HG02571 (cell line): ENCODE measurements at regions not wholly inside any gene's neighbourhood (a gene's known extent, or its start where the extent isn't known, plus 50 kb on each side); places are given as distances from the start of the nearest gene placed in this dataset.

Experiments used
- ATAC-seq: cut with Tn5 transposase; IDR thresholded peaks from one replicate; pipeline ENCODE4 v1.9.1; 2021; ENCODE audit warnings: mild to moderate bottlenecking, moderate library complexity; ENCODE audit not compliant: unreplicated experiment

DNA sequence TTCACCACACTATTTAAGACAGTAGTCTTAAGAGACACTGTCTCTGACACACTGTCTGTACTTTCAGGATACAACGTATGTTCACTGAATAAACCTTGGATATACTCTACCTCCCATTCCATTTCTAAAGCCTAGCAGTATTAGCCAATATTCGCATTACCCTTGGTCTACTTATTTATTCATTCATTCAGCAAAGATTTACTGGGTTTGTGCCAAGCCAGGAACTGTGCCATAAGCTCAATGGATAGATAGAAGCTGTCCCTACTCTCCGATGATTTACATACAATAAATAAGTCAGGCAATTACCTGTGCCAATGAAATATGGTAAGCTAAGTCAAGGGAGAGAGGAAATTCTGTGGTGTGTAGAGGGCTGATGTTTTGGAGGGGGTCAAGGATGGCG, 195.2 kb upstream of the RAB4A start:
- no peak for ATAC-seq

DNA sequence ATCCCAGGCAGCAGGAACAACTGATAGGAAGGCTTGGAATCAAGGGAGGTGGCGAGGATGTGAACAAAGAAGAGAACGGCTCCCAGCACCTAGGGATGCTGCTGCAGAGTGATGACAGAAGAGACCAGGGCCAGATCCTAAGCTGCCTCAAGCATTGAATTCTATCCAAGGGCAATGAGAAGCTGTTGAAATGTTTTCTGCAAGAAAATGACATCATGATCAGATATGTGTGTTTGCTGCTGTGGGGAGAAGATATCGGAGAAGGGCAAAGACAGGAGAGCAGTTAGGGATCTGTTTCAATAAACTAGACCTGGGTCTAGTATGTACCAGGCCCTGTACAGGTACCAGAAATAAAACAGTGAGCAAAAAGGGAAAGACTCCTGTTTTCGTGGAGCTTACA, 194.7 kb upstream of the RAB4A start:
- ATAC-seq: no peak

DNA sequence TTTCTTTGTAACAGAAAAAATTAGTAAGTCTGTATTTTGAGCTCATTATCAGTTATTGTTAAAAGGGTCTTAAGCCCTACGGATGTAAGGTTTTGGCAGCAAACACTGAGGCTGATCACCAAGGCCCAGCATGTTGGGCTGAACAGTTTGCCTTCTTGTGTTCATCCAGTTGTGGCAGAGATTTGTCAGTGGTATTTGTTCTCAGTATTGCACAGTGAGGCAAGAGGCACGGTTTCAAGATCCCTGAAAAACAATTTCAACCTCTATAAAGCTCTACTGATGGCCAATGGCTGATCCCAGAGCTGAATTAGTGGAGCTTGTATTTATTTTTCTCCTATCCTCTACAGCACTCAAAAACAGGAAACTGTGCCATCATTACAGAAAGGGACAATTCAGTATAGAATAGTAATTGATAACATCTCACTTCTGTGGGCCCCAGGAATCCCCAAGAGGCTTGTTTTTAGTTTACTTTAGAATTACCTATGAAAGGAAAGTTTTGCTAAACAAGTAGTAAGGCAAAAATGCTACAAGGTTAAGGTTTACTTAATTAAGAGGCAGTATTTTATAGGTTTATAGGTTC, 191.8 kb upstream of the RAB4A start:
- no peak for ATAC-seq

DNA sequence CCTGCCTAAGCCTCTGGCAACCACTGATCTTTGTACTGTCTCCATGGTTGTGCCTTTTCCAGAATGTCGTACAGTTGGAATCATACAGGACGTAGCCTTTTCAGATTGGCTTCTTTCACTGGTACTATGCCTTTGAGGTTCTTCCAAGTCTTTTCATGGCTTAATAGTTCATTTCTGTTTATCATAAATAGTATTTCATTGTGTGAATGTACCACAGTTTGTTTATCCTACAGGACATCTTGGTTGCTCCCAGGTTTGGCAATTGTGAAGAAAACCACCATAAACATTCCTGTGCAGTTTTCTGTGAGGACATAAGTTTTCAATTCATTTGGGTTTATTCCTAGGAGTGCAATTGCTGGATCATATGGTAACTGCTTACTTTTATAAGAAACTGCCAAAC, 190.6 kb upstream of the RAB4A start:
- ATAC-seq: no peak

DNA sequence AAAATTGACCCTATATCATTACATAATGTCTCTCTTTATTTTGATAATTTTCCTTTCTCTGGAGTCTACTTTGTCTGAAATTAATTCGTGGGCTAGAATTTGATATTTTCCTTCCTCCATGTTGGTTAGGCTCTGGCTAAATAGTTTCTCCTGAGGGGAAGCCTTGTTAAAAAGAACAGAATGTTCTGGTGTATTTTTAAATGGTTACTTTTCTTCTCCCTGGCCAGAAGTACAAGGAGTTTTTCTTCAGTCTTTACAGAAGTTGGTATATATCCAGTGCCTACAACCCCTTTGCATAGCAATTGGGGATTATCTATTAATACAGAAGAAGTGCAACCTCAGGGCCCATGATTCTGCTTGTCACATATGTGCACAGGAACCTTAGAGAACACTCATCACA, 185.6 kb upstream of the RAB4A start:
- no peak for ATAC-seq

DNA sequence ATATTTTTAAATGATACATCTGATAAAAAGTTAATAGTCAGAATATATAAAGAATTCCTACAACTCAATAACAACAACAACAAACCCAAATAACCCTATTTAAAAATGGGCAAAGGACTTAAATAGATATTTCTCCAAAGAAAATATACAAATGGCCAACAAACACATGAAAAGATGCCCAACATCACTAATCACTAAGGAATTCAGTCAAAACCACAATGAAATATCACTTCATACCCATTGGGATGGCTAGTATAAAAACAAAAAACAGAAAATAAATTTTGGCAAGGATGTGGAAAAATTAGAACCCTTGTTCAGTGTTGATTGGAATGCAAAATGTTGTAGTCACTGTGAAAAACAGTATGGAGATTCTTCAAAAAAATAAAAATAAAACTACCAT, 184.8 kb upstream of the RAB4A start:
- ATAC-seq: no peak

DNA sequence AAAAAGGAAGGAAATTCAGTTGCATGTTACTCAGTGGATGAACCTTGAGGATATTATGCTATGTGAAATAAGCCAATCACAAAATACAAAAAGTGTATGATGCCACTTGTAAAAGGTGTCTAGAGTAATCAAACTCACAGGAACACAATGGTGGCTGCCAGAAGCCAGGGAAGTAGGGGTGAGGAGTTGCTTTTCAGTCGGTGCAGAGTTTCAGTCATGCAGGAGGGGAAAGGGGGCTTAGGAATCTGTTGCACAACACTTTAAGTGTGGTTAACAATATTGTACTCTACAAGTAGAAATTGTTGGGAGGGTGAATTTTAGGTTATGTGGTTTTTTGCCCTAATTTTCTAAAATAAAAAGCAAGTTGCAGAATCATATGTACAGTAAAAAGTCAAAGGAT, 184.2 kb upstream of the RAB4A start:
- no peak for ATAC-seq

DNA sequence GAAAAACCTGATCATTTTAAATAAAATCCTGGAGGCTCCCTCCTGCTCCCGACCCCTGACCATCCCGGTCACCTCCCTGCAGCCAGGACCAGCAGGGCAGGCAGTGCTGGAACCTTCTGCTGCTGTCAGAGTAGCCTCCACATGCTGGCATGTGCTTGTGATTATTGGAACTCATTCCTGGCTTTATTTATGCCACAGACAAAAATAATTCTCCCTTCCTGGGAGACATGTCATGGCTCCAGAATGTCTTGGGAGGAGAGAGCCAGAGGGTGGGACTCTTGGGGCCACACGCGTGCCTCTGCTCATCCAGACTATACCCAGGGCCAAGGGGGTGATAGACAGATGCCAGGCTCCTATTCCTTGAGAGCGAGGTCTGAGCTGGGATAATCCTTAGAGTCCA, 183.6 kb upstream of the RAB4A start:
- no peak for ATAC-seq

DNA sequence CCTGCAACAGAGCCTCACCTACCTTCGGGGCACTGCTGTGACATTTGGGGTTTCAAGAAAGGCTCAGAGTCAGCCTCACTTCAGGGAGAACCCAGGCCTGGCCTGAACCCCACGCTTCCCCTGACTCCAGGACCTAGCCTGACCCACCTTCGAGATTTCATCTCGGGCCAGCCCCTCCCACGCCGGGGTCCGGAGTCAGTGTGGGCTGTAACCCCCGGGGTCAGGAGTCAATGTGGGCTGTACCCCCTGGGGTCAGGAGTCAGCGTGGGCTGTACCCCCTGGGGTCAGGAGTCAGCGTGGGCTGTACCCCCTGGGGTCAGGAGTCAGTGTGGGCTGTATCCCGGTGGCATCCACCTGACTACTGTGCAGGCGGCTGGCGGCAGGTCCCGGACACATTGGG, 183.0 kb upstream of the RAB4A start:
- no peak for ATAC-seq

DNA sequence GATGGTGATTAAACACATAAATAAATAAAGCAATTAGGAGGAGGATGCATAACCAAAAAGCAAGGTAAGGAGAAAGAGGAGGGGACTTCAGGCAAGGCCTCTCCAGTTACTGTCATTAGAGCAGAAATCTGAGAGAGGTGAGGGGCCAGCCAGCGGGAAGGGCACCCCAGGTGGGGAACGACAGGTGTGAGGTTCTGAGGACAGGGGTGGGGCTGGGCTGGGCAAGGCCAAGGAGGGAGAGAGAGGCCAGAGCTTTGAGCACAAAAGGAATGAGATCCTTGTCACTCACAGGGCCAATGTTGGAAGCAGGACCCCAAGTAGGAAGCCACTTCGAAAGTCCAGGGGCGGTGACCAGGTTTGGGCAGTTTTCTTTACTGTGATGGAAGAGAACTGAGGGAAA, 182.2 kb upstream of the RAB4A start:
- ATAC-seq: no peak

DNA sequence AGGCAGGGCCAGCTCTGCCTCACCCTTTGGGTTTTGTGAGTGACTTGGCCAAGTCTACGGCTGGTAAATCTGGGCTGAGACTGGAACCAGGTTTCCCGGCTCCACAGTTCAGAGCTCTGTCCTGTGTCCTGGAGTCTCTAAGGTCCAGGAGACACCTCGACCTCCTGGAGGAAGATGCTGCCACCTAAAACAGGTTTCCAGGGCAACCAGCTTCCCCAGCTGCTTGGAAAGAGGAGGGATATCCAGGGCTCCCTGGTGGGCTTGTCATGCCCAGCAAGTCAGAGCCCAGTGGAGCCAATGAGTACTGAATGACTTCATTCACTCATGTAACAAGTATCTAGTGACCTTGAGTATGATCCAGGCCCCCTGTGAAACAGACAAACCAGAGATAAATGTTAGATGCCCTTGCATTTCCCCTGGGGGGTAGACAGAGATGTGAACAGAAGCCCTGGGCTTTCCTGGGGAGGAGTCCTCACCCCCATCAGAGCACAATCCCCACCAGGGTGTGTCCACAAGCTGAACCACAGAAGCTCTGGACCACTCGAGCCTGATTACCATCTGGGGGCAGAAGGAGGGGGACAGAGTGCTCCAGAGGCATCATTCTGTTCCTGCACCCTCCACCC, 181.2 kb upstream of the RAB4A start:
- ATAC-seq: no peak

DNA sequence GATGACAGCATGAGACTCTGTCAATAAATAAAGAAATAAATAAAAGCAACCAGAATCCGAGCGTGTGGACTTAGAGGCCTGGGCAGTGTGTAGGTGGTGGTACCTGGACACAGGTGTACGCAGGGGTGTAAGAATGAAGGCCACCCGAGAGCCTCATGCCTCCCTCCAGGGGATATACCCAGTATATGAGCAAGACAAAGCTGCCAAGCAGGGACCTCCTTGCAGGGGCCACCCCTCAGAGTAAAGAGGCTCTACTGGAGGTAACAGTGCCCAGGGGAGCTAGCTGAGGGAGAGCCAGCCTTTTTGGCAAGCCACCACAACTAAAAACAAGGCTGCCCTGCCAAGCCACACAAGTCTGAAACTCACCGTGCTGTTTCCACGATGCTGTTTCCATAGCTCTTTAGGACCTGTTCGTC, 179.2 kb upstream of the RAB4A start:
- no peak for ATAC-seq

DNA sequence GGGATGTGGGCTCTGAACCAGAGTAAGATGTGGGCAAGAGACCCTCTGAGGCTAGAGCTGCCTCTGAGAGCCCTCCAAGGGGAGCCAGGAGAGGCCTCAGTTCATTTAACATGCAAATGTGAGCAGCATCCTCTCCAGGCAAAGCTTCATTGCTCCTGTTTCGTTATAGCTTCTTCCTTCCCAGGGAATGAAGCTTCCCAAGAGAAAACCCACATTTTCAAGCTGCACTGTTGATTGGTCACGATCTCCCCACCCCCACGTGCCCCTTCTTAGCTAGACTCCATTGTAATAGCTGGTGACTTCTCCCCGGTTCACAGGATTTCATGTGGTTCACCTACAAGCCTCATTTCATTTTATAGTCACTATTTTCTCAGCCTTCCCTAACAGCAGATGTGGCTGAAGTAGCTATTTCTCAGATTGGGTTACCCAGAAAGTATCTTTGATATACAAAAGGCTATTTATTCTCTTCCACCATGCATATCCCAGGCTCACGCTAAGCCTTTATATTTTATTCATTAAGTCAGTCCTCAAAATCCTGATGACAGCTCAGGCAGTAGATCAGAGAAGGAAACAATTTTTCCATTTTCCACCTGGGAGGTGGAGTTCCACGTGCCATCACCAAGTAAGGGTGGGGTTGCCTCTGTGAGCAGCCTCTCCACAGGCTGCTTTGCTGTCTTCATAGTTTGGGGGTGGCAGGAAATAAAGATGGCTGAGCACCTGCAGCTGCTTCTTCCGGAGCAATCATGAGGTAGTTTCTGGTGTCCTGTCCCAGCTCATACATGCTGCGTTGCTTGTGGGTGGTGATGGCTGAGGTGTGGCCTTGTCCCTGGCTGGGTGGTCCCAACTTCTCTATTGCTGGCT, 178.3 kb upstream of the RAB4A start:
- no peak for ATAC-seq

DNA sequence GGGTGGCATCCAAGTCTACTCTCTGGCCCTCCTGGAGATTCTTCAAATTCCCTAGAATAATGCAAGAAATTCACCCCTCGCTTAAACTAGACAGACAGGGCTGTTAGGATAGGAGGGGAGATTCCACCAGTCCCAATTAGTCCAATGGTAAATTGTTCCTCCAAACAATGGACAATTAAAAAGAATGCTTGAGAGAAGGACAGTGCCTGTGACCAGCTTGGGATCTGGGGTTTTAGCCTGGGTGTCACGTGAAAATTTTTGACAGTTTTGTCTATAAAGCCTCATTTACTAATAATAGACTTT, 177.7 kb upstream of the RAB4A start:
- ATAC-seq: no peak

DNA sequence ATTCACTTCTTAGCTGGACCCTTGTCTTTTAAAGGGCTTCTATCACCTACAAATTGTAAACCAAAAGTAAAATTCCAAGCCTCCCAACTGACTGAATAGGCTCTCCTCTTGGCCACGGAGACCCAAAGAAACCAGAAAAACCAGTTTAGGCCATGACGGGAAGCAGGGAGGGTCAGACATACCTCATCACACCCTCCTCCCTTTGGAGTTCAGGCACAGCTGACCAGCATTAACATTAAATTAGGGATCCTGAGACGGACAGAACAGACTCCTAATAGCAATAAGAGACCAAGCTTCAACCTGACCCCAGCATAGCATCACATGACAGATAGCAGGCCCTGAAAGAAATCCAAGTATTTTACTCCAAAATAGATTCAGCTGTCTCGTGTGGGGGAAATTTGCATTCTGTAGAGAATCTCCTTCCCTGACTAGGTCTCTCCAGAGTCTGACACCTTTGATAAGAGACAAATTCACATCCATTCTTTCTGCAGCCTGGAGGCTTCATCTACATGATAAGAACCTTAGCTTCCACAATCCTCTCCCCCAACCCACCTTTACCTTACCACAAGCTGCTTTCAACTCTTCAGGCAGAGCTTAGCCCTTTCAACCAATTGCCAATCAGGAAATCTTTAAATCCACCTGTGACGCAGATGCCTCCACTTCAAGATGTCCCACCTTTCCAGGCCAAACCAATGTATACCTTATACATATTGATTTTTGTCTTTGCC, 177.1 kb upstream of the RAB4A start:
- ATAC-seq: no peak

DNA sequence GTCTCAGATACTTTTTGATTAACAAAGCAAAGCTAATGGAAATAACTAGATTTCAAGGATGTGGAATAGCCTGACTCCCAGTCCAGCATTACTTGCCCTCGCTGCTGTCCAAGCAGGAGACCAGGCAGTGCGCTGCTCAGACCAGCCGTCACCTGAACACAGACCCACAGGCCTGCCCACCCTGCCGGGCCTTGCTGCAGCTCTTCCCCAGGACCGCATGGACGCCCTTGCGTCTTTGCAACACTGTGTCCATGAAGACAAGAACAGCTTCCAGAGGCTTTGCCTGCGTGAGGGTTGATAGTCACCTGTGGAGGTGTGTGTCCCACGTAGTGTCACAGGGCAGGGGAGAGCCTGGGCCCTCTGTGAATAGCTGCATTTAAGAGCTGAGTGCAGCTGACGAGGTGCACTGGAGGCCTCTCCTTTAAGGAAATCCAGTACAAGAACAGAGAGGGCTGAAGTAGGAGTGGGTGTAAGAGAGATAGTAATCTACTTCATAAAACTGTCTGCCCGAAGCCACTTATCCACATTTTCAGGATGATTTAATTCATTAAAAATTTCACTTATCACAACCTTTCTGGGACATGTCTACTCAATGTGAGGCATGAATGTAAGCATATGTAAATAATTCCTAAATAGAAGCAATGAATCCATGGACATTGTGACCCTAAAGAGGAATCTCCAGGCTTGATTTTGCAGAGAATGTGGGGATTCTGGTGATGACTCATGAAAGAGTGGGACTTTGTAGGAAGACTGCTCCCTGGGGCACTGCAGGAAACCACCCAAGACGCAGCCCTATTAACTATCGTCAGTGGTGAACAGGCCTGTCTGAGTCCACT, 176.2 kb upstream of the RAB4A start:
- ATAC-seq: no peak

DNA sequence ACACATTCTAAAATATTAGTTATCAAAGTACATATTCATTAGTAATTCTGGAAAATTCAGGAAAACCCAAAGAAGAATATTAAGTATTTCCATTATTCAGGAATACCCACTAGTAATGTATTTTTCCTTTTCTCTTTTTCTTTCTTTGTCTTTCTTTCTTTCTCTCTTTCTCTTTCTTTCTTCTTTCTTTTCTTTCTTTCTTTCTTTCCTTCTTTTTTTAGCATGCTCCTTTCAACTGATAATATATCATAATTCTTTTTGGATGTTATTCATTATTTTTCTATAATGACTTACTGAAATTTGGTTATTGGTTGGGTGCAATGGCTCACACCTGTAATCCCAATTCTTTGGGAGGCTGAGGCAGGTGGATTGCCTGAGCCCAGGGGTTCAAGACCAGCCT, 175.6 kb upstream of the RAB4A start:
- no peak for ATAC-seq

DNA sequence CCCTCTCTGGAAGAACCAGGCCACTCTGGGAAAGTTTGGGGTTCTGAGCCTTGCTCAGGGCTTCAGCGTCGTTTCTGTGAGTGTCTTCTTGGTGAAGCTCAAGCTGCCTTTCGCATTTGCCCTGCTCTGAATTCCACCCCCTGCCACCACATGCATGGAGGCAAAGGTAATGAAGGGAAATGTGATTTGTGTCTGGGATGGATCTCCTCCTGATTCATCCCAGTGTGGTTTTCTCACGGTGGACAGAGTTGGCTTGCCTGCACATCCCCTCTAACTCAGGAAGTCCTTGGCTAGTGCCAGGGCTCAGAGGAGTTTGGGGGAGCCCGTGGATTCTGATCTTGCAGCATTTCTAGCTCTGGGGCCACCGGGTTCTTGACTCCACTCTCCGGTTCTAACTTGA, 173.6 kb upstream of the RAB4A start:
- no peak for ATAC-seq

DNA sequence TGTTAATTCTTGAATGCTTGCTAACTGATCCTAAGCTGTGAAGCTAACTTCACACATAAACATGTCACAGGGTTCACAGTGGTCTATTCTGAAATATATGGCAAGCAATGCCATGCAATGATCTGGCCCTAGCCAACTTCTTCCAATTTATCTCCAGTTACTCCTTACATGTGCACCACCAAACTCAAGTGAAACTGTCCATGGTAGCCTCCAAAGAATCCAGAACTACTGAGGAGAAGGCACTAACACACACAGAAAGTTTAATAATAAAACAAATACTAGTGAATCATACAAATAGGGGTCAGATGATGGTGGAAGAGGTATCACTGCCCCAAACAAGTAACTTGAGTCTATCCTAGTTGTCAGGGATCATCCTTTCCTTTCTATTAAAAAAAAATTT, 172.6 kb upstream of the RAB4A start:
- ATAC-seq: no peak

DNA sequence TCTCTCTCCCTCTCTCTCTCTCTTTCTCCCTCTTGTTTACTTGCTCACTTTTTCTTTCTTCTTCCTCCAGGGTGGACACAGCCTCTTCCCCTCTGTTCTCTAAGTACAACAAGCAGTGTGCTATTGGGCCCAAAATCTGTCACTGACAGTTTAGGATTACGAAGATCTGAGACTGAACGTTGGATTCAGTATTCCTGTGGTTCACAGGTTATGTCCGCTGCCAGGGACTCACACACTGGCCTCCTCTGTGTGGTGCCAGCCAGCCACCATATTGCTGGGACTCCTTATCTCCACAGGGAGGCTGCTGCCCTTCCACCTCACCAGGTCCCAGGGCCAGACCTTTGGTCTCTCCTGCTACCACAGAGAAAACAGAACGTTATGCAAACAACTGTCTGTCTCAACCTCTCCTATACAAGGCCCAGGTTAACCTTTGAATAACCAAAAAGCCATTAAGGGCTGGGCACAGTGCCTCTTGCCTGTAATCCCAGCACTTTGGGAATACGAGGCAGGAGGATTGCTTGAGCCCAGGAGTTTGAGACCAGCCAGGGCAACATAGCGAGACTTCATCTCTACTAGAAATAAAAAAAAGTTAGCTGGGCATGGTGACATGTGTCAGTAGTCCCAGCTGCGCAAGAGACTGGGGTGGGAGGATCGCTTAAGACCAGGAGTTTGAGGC, 171.9 kb upstream of the RAB4A start:
- ATAC-seq: no peak
